Sigmoid colon (tissue), 6 donors: ENCODE measurements at regions not wholly inside any gene's neighbourhood (a gene's known extent, or its start where the extent isn't known, plus 50 kb on each side); places are given as distances from the start of the nearest gene placed in this dataset.
A peak's percentile ranks its signal among the peaks of the same experiment; 100 is the strongest.

Experiments used
- DNase-seq: peaks from one replicate; pipeline ENCODE4 v3.0.0-alpha.2; 2019
- H3K27ac ChIP-seq, 4 donors: fragments of 200-600 bp; sonication (generic); one replicate each; pipeline ENCODE4 v1.5.1; 2016 to 2019; ENCODE audit warnings: mild to moderate bottlenecking in 1 of 4
- H3K27me3 ChIP-seq, 3 donors: fragments of 200-600 bp; sonication (generic); one replicate each; pipeline ENCODE4 v1.5.1; 2019; ENCODE audit warnings: mild to moderate bottlenecking in 1 of 3
- H3K36me3 ChIP-seq, 4 donors: fragments of 200-600 bp; sonication (generic); one replicate each; pipeline ENCODE4 v1.5.1; 2016 to 2019
- H3K4me1 ChIP-seq, 4 donors: fragments of 200-600 bp; sonication (generic); one replicate each; pipeline ENCODE4 v1.5.1; 2017 to 2019
- H3K4me3 ChIP-seq, 4 donors: fragments of 200-600 bp; sonication (generic); one replicate each; pipeline ENCODE4 v1.5.1; 2017 to 2019; ENCODE audit warnings: mild to moderate bottlenecking in 2 of 4, moderate library complexity in 1 of 4
- H3K9me3 ChIP-seq, 4 donors: fragments of 200-600 bp in 3 of 4; sonication (generic) in 3 of 4; one replicate each; pipeline versions ENCODE4 v1.5.1 to v1.6.1; 2013 to 2019
- EP300 ChIP-seq, 4 donors: sonication (generic); formaldehyde crosslinking; IDR thresholded peaks; one replicate each; pipeline ENCODE4 v1.6.1; 2017; ENCODE audit warnings: antibody characterized with exemption in 4 of 4
- POLR2A ChIP-seq, 2 donors: fragments of 450-650 bp; IDR thresholded peaks; one replicate each; pipeline ENCODE4 v1.6.1; 2016; ENCODE audit warnings: antibody characterized with exemption in 2 of 2, mild to moderate bottlenecking in 2 of 2, moderate library complexity in 2 of 2
- POLR2AphosphoS5 ChIP-seq, 4 donors: sonication (generic); formaldehyde crosslinking; IDR thresholded peaks; one replicate each; pipeline ENCODE4 v1.6.1; 2017; ENCODE audit warnings: antibody characterized with exemption in 4 of 4
- WGBS, 2 donors: extraction: QIAGEN DNeasy Blood & Tissue Kit; methylation state at CpG; one replicate each; pipeline ENCODE4 v1.1.7; 2013; 5-methylcytosine and 5-hydroxymethylcytosine counted together
- intact Hi-C: fragments of 100-400 bp; cut with DNase I; formaldehyde crosslinking; loops from one replicate; pipeline ENCODE4 v1.15.1; 2023
- TF ChIP-seq, protein P1 (sequence below), 4 experiments: fragments of 450-650 bp in 3 of 4; fragments of 200-600 bp in 1 of 4; IDR thresholded peaks; one replicate each; pipeline ENCODE4 v1.5.1; 2016 to 2019; ENCODE audit warnings: antibody characterized with exemption in 4 of 4, mild to moderate bottlenecking in 3 of 4, moderate library complexity in 2 of 4
- donor health status: healthy with polysubstance abuse.
- donor health status: healthy.

DNA sequence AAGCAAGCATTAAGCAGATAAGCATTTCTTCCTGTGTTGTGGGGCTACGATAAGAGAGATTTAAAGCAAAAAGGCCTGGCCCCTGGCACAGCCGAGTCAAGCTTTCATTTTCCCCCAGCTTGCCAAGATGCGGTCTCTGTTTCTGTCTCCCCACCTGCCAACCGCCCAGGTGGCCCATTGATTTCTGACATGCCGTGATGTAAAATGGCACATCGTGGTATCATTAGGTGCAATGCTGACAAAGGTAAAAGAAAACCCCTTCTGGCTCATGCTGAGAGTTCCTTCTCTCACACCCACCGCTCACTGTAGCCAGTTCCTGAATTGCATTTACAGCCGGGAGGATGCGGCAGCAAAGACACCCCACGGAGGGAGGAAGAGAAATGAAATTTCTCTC, 62.8 kb downstream of the BOD1L2 start:
- no peaks in the 10 kb centered on the region for H3K9me3 ChIP-seq
- no peaks in the 10 kb centered on the region for H3K36me3 ChIP-seq
- peaks cover 0 to 9% (median 2%) of the 10 kb centered on the region in 4 donors for H3K4me1 ChIP-seq
- peak overlapping the region in 1 of 4 donors; percentile 5 for H3K4me3 ChIP-seq
- peaks cover 0 to 11% (median 0%) of the 10 kb centered on the region in 3 donors for H3K27me3 ChIP-seq
- no peak overlapping the region for H3K27ac ChIP-seq
- 16 to 33% methylated on average over 10 of the region's 10 CpGs for WGBS, 2 donors
- TF ChIP-seq EP300 (IDR thresholded peaks at IDR 0.05) = no peak
- DNase-seq = no peak
- intact Hi-C loops = no loop called here

GRCh38 chr18:57210107-57210715, 63.3 kb downstream of the BOD1L2 start:
- intact Hi-C loops = no loop called here
- DNase-seq = no peak
- 10 to 25% methylated on average over 11 of the region's 11 CpGs for WGBS, 2 donors
- TF ChIP-seq POLR2A (IDR thresholded peaks at IDR 0.05) (no peak), POLR2AphosphoS5 (IDR thresholded peaks at IDR 0.05) (no peak), EP300 (IDR thresholded peaks at IDR 0.05) (no peak)
- TF ChIP-seq, protein P1, sequence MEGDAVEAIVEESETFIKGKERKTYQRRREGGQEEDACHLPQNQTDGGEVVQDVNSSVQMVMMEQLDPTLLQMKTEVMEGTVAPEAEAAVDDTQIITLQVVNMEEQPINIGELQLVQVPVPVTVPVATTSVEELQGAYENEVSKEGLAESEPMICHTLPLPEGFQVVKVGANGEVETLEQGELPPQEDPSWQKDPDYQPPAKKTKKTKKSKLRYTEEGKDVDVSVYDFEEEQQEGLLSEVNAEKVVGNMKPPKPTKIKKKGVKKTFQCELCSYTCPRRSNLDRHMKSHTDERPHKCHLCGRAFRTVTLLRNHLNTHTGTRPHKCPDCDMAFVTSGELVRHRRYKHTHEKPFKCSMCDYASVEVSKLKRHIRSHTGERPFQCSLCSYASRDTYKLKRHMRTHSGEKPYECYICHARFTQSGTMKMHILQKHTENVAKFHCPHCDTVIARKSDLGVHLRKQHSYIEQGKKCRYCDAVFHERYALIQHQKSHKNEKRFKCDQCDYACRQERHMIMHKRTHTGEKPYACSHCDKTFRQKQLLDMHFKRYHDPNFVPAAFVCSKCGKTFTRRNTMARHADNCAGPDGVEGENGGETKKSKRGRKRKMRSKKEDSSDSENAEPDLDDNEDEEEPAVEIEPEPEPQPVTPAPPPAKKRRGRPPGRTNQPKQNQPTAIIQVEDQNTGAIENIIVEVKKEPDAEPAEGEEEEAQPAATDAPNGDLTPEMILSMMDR (IDR thresholded peaks at IDR 0.05) = no peak
- no peaks in the 10 kb centered on the region for H3K36me3 ChIP-seq
- H3K4me1 ChIP-seq = peaks cover 0 to 9% (median 2%) of the 10 kb centered on the region in 4 donors
- H3K4me3 ChIP-seq = peak overlapping the region in 1 of 4 donors; percentile 5
- peaks cover 0 to 11% (median 0%) of the 10 kb centered on the region in 3 donors for H3K27me3 ChIP-seq
- H3K9me3 ChIP-seq = no peaks in the 10 kb centered on the region
- no peak overlapping the region for H3K27ac ChIP-seq

- H3K36me3 ChIP-seq = no peaks in the 10 kb centered on the region
- DNase-seq = no peak
- H3K4me3 ChIP-seq = no peak overlapping the region
- H3K27ac ChIP-seq = no peak overlapping the region
- TF ChIP-seq, protein P1 (IDR thresholded peaks at IDR 0.05) = no peak
- TF ChIP-seq POLR2A (IDR thresholded peaks at IDR 0.05) (no peak), POLR2AphosphoS5 (IDR thresholded peaks at IDR 0.05) (no peak), EP300 (IDR thresholded peaks at IDR 0.05) (no peak)
- H3K27me3 ChIP-seq = peaks cover 0 to 11% (median 0%) of the 10 kb centered on the region in 3 donors
- 36 to 74% methylated on average over 1 of the region's 1 CpG for WGBS, 2 donors
- intact Hi-C loops = no loop called here
- H3K4me1 ChIP-seq = peaks cover 0 to 9% (median 2%) of the 10 kb centered on the region in 4 donors
- no peaks in the 10 kb centered on the region for H3K9me3 ChIP-seq
Observed at GRCh38 chr18:57210716-57211411, 64.0 kb downstream of the BOD1L2 start.

GRCh38 chr18:57211412-57211750, 64.5 kb downstream of the BOD1L2 start:
- Histone ChIP-seq H3K4me1 (peaks cover 0 to 9% (median 2%) of the 10 kb centered on the region in 4 donors), H3K27me3 (peaks cover 0 to 11% (median 0%) of the 10 kb centered on the region in 3 donors), H3K36me3 (no peaks in the 10 kb centered on the region), H3K4me3 (no peak overlapping the region), H3K27ac (no peak overlapping the region), H3K9me3 (no peaks in the 10 kb centered on the region)
- DNase-seq = no peak
- TF ChIP-seq EP300 (IDR thresholded peaks at IDR 0.05) (no peak), POLR2A (IDR thresholded peaks at IDR 0.05) (no peak), POLR2AphosphoS5 (IDR thresholded peaks at IDR 0.05) (no peak)
- TF ChIP-seq, protein P1 (IDR thresholded peaks at IDR 0.05) = no peak
- intact Hi-C loops = no loop called here
- WGBS, 2 donors = 62 to 70% methylated on average over 3 of the region's 3 CpGs

- Histone ChIP-seq H3K36me3 (no peaks in the 10 kb centered on the region), H3K27me3 (peaks cover 0 to 11% (median 0%) of the 10 kb centered on the region in 3 donors), H3K9me3 (no peaks in the 10 kb centered on the region), H3K27ac (no peak overlapping the region), H3K4me3 (no peak overlapping the region), H3K4me1 (peaks cover 0 to 9% (median 2%) of the 10 kb centered on the region in 4 donors)
- TF ChIP-seq POLR2AphosphoS5 (IDR thresholded peaks at IDR 0.05) = no peak
- TF ChIP-seq, protein P1 (IDR thresholded peaks at IDR 0.05) = no peak
- 85 to 91% methylated on average over 1 of the region's 1 CpG for WGBS, 2 donors
- intact Hi-C loops = no loop called here
- no peak for DNase-seq
Observed at GRCh38 chr18:57211776-57212175, 64.9 kb downstream of the BOD1L2 start.
